GM12892 (cell line): ENCODE measurements at regions not wholly inside any gene's neighbourhood (a gene's known extent, or its start where the extent isn't known, plus 50 kb on each side); places are given as distances from the start of the nearest gene placed in this dataset.

Experiments
- DNase-seq: peaks from one replicate; pipeline ENCODE4 v3.0.0; 2011; ENCODE audit not compliant: insufficient read length
- FAIRE-seq: peaks from 2 replicates; lab custom pipeline; 2011; peaks lifted over from hg19 to GRCh38; lab: Jason Lieb, UNC
- POLR2A ChIP-seq: IDR thresholded peaks from 2 replicates; pipeline ENCODE4 v1.6.1; 2011; ENCODE audit warnings: low read depth, low read length, control low read depth
- POLR2AphosphoS5 ChIP-seq: IDR thresholded peaks from 2 replicates; pipeline ENCODE4 v1.6.1; 2011; ENCODE audit warnings: low read depth, low read length, control low read depth
- TAF1 ChIP-seq: IDR thresholded peaks from 2 replicates; pipeline ENCODE4 v1.6.1; 2011; ENCODE audit warnings: low read depth, mild to moderate bottlenecking, control low read depth, low read length, borderline replicate concordance

DNA sequence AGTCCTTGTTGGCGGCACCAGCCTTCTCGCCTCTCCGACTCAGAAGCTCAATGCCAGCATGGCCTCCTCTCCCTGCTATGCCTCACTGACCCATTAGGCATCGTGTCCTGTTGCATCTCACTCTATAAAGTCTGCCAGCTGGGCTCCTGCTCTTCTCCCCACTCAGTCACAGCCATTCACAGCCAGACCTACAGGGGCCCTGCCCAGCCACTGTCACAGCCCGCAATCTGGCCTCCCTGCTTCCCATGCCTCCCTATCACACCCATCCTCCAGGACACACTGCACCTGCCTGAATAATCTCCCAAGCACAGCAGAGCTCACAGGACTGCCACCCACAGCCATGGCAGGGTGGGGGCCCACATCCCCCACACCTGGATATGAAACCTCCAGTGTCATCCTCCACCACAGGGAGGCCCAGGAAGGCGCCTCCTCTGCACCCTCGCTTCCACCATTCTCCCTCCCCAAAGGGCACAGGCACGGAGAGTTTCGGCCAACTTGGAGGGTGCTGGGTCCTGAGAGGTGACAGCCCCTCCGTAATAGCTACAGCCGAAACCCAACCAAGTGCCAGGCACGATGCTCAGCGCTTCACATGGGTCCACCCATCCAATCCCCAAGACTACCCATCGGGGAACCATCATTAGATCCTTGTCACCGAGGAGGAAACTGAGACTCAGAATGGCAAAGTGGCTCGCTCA lies 370.3 kb downstream of the BCL11B start:
- TF ChIP-seq POLR2A (no peak), POLR2AphosphoS5 (no peak), TAF1 (no peak)
- no peak for FAIRE-seq
- no peak for DNase-seq

DNA sequence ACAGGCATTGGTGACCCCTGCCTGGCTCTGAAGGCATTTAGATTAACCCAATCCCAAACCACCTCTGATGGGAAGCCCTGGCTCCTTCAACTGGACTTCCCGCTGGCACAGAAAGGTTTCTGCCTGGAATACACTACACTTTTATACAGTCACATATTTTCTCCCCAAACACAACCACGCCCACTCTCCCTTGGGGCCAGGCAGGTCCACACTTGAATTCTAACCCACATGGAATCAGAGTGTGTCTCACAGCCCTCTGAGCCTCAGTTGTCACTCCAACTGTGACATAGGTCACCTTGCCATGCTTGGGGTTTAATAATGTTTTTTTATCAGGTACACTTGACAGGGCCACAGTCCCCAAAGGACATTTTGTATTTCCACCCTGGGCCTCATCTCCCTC lies 368.6 kb downstream of the BCL11B start:
- no peak for FAIRE-seq
- DNase-seq = no peak

DNA sequence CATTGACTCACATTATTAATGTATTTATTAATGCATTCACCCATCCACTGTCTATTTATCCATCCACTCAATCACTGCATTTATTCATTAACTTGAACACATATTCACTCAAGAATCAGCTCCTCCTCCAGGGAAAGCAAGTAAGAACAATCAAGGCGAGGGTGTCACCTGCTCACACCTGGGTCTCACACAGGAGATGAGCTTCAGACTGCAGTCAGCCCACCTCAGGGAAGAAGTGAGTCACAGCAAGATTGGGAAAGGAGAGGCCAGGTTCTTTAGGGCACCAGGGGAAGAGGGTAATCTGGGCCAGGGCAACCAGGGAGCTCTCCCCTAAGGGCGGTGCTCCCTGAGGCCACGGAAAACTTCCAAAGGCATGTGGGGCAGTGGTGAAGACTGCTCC lies 367.3 kb downstream of the BCL11B start:
- no peak for TF ChIP-seq POLR2AphosphoS5
- TF ChIP-seq POLR2A = no peak
- TF ChIP-seq TAF1 = no peak
- FAIRE-seq (no peak), DNase-seq (no peak)

More for the DNA sequence above, 368.6 kb downstream of the BCL11B start:
- TF ChIP-seq TAF1 = no peak
- TF ChIP-seq POLR2AphosphoS5 = no peak
- no peak for TF ChIP-seq POLR2A

DNA sequence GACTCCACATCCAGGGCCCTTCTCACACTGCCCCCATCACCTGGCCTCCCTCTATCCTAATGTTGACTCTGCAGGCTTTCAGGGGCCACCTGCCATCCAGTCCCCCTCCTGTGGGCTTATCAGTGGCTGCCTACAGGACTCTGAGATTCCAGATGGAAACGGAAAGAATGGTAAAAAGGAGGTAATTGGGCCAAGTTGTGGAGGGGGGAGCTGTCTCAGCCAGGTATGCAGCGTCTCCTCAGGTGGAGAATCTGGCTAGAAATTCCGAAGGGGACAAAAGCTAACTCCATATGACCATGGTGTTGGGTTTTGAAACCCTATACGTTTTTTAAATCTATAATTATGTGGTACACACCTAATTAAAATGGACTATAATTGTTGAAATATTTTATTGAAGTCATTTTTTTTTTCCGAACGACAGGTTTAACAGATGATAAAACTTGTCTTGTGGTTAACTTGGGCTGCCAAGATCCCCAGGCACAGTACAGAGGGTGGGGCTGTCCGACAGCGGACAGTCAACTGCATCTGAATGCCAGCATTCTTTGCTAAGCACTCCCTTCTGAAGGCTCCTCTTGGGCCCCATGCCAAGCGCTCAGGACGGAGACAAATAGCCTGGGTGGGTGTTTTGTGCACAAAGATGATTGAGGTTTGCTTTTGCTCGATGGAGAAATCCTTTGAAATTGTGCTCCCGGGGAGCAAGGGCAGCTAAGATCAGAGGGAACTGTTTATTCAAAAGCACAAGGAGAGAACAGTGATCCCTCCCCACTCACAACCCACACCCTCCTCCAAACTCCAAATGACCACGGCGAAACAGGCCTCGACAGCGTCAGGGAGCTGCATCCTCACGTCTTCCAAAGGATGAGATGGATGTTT lies 365.6 kb downstream of the BCL11B start:
- no peak for TF ChIP-seq TAF1
- no peak for TF ChIP-seq POLR2A
- no peak for TF ChIP-seq POLR2AphosphoS5
- DNase-seq = no peak
- no peak for FAIRE-seq

DNA sequence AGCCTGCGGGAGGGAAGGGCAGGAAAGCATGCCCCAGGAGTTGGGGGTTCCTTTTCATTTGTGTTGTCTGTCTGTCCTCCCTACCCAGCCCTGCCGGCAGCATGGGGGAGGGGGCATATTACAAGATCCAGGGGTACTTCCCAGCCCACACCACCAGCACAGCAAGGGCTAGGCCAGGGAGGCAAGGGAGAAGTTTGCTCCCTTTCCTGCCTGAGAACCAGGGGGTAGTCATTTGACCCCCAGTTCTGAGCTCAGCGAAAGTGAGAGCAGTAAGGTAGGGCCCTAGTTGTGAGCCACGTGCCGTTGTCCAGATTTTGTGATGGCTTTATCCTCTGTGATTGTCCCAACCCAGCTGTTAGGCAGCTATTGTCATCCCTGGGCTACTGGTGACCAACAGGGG lies 364.7 kb downstream of the BCL11B start:
- no peak for FAIRE-seq
- TF ChIP-seq POLR2A (no peak), POLR2AphosphoS5 (no peak), TAF1 (no peak)

DNA sequence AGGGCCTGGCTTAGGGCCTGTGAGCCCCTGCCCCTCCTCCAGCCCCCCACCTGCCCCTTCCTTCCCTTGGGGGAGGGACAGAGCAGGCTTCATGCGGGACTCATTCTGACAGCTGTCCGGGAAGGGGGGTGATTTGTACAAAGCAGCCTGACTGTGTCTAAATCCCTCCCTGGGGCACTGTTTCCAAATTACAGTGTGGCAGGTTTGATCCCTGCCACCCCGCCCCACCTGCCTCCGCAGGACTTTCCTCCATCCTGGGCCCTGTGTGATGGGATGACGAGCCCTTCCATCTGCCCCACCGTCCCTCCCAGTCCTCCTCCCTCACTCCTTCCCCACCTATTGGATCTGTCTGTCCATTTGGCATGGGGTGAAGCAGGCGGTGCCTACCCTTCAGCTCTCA lies 363.9 kb downstream of the BCL11B start:
- no peak for FAIRE-seq
- no peak for DNase-seq
- no peak for TF ChIP-seq POLR2AphosphoS5
- no peak for TF ChIP-seq TAF1
- TF ChIP-seq POLR2A = no peak

More for the DNA sequence above, 364.7 kb downstream of the BCL11B start:
- no peak for DNase-seq

DNA sequence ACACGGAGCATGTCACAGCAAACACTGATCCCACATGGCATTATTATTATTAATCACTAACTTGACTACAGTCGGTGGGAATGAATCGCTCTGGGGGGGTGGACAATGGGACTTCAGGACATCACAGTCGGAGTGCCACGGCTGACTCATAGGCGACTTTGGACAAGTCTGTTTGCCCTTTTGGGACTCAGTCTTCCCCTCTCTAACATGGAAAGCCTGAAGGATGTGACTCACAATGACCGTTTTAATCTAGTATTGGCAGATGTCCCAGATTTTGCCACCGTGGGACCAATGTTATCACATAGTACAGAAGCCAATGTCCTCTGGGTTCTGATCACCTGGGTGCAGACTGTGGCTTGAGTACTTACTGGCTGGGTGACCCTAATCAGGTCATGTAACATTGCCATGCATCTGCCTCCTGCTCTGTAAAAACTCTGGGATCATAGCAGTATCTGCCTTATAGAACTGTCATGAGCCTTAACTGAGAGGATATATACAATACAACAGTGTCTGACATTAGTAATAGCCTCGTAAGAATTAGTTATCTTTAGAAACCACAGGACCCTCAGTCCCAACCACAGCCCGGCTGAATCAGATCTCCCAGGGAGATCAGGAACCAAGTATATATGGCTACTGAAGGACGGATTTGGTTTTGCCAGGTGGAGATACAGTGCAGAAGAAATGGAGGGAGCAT lies 362.6 kb downstream of the BCL11B start:
- no peak for FAIRE-seq
- TF ChIP-seq POLR2A = no peak
- TF ChIP-seq TAF1 = no peak
- TF ChIP-seq POLR2AphosphoS5 = no peak
- DNase-seq = no peak

DNA sequence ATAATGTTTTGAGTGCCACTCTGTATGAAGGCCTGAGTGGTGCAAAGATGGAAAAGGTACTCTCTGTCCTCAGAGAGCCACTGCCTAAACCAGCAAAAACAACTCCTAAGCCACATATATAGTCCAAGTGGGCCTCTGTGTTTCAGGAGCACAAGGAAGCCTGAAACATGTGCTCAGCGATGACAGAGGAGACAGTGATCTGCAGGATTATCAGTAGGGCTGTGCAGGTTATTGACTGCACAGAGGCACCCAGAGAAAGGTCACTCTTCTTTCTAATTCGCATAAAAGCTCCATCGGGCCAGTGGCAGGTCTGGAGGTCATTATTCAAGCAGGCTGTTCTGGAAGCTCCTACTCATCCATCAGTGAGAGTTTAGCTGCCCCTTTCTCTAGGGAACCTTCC lies 361.9 kb downstream of the BCL11B start:
- TF ChIP-seq TAF1 (no peak), POLR2AphosphoS5 (no peak), POLR2A (no peak)
- no peak for DNase-seq
- no peak for FAIRE-seq

DNA sequence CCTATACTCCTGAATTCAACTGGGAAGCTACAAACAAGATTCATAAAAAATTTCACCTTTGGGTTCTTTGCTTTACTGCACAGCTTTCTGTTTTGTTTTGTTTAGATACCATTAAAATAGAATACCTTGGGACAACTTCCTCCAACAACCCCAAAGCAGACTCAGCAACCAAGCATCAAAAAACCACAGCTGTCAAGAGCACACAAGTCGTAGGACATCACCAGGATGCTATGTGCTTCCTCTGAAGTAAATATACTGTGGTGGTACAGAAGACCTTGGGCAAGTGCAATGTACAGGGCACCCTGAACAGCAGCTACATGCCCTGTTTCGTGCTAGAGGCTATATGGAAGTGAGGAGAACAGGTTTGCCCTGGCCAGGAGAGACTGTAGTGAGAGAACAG lies 359.3 kb downstream of the BCL11B start:
- FAIRE-seq (no peak), DNase-seq (no peak)
- TF ChIP-seq POLR2AphosphoS5 (no peak), POLR2A (no peak)

DNA sequence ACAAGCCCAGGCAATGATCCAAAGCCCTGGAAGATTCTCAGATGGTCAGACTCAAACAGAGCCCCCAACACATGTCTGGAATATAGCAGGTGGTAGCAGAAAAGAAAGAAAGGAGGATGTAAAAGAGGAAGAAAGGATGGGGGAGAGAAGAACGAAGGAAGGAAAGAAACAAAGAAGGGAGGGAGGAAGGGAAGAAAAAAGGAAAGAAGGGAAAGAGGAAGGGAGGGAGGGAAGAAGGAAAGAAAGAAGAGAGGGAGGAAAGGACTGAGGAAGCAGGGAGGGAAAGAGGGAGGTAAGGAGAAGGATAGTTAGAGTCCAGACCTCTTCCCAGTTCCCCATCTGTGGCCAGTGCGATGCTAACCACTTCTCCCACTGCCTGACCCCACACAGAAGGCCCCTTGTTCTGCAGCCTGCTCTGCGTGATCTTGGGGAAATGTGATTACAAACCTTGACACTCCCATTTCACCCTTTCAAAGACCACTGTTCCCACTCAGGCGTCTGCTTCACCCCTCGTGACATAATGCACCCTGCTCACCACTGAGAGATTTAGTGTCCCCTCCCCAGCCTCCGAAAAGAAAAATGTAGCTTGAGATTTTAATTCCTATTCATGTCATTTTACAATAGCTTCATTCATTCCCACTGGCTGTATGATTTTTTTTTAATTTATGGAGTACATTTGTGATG lies 357.9 kb downstream of the BCL11B start:
- no peak for DNase-seq
- FAIRE-seq = no peak
- TF ChIP-seq POLR2A = no peak
- no peak for TF ChIP-seq TAF1
- no peak for TF ChIP-seq POLR2AphosphoS5

DNA sequence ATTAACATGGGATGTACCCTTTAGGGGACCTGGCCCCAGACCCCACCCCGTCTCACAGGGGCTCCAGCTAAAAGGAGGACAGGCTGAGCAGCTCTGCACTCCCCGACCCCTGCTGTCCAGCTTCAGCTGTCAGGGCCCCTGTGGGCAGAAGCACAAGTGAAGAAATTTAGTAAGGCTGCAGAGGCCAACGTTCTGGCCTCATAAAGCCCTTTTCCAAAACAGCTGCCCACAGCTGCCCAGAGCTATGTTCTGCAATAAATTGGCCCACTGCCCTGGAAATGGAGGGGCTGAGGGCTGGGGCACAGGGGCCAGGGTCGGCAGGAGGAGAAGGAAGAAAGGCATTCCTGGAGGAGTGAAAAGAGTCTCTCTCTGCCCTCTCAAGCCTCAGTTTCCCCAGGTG lies 357.1 kb downstream of the BCL11B start:
- no peak for FAIRE-seq
- no peak for DNase-seq
- TF ChIP-seq POLR2A (no peak), TAF1 (no peak), POLR2AphosphoS5 (no peak)
